Fibroblast of lung (primary cell): ENCODE measurements at regions not wholly inside any gene's neighbourhood (a gene's known extent, or its start where the extent isn't known, plus 50 kb on each side); places are given as distances from the start of the nearest gene placed in this dataset.

Source experiments
- EZH2 ChIP-seq: IDR thresholded peaks from 2 replicates; pipeline ENCODE4 v1.5.1; 2012; ENCODE audit warnings: low read length, control low read depth, mild to moderate bottlenecking; ENCODE audit errors: missing control alignments
- TF ChIP-seq, protein P1 (sequence below), 2 donors: IDR thresholded peaks in 1 of 2; conservative IDR thresholded peaks in 1 of 2; 1 replicate in 1 of 2; 2 replicates in 1 of 2; pipeline ENCODE4 v1.5.1; 2011 to 2012; ENCODE audit warnings: low read length in 2 of 2, control low read depth in 1 of 2, inconsistent platforms in 1 of 2, low read depth in 1 of 2, mild to moderate bottlenecking in 1 of 2

DNA sequence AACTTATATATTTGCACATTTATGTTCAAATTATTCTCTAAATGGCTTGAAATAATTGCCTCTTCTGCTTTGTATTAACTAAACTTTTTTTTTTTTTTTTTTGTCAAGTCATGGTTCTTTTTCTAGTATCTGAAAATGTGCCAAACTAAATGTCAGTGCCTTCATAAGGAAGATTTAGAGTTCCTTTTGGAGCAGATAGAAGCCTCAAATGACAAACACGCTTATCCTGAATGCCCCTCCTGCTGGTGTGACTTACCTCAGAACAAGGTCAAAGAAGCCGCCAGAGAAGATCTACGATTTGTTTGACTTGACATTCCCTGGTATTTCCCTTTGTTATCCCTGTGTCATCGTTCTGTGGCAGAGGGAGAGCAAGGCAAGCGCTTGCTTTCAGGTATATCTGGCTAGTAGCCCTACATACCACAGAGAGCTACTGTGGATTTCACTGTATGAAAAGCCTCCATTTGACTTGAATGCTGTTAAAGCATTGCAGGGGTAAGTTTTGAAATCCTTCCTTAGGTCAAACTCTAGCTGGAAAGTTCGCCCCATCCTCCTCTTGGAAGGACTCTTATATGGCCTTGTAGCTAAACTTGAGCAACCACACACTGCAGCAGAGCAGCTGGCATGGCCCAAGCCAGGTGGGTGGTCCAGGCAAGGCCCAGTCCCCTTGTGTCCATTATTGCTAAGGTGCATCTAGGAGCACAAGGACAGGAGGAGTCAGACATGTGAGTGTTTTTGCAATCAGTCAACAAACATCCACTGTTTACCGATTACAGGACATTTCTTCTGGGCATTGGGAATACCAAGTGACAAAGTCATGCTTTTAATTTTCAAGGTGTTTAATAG, 285.4 kb upstream of the USP25 start:
- TF ChIP-seq, protein P1, sequence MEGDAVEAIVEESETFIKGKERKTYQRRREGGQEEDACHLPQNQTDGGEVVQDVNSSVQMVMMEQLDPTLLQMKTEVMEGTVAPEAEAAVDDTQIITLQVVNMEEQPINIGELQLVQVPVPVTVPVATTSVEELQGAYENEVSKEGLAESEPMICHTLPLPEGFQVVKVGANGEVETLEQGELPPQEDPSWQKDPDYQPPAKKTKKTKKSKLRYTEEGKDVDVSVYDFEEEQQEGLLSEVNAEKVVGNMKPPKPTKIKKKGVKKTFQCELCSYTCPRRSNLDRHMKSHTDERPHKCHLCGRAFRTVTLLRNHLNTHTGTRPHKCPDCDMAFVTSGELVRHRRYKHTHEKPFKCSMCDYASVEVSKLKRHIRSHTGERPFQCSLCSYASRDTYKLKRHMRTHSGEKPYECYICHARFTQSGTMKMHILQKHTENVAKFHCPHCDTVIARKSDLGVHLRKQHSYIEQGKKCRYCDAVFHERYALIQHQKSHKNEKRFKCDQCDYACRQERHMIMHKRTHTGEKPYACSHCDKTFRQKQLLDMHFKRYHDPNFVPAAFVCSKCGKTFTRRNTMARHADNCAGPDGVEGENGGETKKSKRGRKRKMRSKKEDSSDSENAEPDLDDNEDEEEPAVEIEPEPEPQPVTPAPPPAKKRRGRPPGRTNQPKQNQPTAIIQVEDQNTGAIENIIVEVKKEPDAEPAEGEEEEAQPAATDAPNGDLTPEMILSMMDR (conservative IDR thresholded peaks at IDR 0.05 in 1 of 2, IDR thresholded peaks at IDR 0.05 in 1 of 2; ENCODE audit: low read depth in 1 of 2, low read length in 2 of 2): no peak
- TF ChIP-seq EZH2: no peak
